ENCODE measurements at regions not wholly inside any gene's neighbourhood (a gene's known extent, or its start where the extent isn't known, plus 50 kb on each side); places are given as distances from the start of the nearest gene placed in this dataset.

- no peak for DNase-seq (ENCODE audit: low spot score)
- no peak for TF ChIP-seq CTCF (IDR thresholded peaks at IDR 0.05; ENCODE audit: extremely low read depth, insufficient read depth, missing control alignments)
- in situ Hi-C loops (cut with MboI; ENCODE audit: low pct_unique_long_range_greater_than_20kb, low sequenced_read_pairs, unreplicated experiment), result no loop called here
Observed at GRCh38 chr10:91033324-91033950, 112.5 kb upstream of the ANKRD1 start.

GRCh38 chr10:91034042-91034441, 113.2 kb upstream of the ANKRD1 start:
- TF ChIP-seq CTCF (IDR thresholded peaks at IDR 0.05; ENCODE audit: extremely low read depth, insufficient read depth, missing control alignments), result no peak
- in situ Hi-C loops (cut with MboI; ENCODE audit: low pct_unique_long_range_greater_than_20kb, low sequenced_read_pairs, unreplicated experiment), result no loop called here
- DNase-seq (ENCODE audit: low spot score), result no peak

GRCh38 chr10:91034494-91035159, 113.7 kb upstream of the ANKRD1 start:
- no peak for DNase-seq (ENCODE audit: low spot score)
- in situ Hi-C loops (cut with MboI; ENCODE audit: low pct_unique_long_range_greater_than_20kb, low sequenced_read_pairs, unreplicated experiment), result no loop called here
- TF ChIP-seq CTCF (IDR thresholded peaks at IDR 0.05; ENCODE audit: extremely low read depth, insufficient read depth, missing control alignments), result no peak

- in situ Hi-C loops (cut with MboI; ENCODE audit: low pct_unique_long_range_greater_than_20kb, low sequenced_read_pairs, unreplicated experiment), result no loop called here
- TF ChIP-seq CTCF (IDR thresholded peaks at IDR 0.05; ENCODE audit: extremely low read depth, insufficient read depth, missing control alignments), result no peak
- DNase-seq (ENCODE audit: low spot score), result no peak
Observed at GRCh38 chr10:91035650-91036292, 114.9 kb upstream of the ANKRD1 start.

DNA sequence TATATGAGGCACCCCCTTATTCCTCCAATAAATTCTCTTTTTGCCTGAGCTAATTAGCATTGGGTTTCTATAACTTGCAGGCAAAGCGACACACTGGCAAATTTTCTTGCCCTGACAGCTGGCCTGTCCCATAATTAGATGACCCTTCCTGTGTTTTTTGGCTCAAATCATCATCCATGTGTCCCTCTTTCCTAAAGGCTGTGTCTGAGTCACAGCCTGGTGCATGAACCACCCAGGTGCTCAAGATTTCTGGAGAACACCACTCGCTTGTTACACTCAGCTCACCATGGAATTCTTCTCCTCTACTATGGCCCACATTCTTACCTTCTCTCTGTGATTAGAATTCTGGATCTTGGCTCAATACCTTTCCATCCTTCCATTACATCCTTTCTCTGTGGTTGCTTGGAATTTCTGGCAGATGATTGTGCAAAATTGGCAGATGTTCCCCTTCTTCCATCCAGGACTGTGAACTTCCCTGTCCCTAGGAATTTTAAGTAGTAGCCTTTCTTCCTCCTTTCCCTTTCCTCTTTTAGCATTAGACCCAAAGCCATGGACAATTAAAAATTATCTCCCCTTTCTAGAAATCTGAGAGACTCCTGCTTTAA, 116.0 kb upstream of the ANKRD1 start:
- no peak for DNase-seq (ENCODE audit: low spot score)
- no peak for TF ChIP-seq CTCF (IDR thresholded peaks at IDR 0.05; ENCODE audit: extremely low read depth, insufficient read depth, missing control alignments)
- in situ Hi-C loops (cut with MboI; ENCODE audit: low pct_unique_long_range_greater_than_20kb, low sequenced_read_pairs, unreplicated experiment), result no loop called here

GRCh38 chr10:91038971-91039370, 118.1 kb upstream of the ANKRD1 start:
- no peak for DNase-seq (ENCODE audit: low spot score)
- no peak for TF ChIP-seq CTCF (IDR thresholded peaks at IDR 0.05; ENCODE audit: extremely low read depth, insufficient read depth, missing control alignments)
- in situ Hi-C loops (cut with MboI; ENCODE audit: low pct_unique_long_range_greater_than_20kb, low sequenced_read_pairs, unreplicated experiment), result no loop called here
